ENCODE measurements at regions not wholly inside any gene's neighbourhood (a gene's known extent, or its start where the extent isn't known, plus 50 kb on each side); places are given as distances from the start of the nearest gene placed in this dataset.

DNA sequence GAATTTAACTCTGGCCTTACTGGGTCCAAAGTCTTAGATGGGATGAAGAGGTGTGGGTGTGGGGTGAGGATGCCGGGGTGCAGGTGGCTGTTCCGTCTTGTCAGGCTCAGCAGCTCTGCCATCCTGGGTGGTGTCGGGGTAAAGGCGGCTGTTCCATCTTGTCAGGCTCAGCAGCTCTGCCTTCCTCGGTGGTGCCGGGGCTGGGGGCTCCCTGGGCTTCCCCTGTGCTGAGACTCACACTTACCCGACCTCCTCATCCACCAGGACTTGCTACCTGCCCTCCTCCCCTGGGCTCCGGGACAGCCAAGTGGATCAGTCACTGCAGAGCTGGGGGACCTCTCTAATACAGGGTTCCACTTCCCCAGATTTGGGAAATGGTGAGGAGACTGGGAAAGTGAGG lies 244.3 kb upstream of the SHH start:
- ATAC-seq = no peak
- ChIA-PET CTCF (no interaction called here), POLR2A (no interaction called here)
- no peak for FAIRE-seq
- Histone ChIP-seq H3K27ac (no peak overlapping the region), H3K4me2 (no peak overlapping the region), H3K4me1 (no peaks in the 10 kb centered on the region), H3K9me3 (no peaks in the 10 kb centered on the region), H3K4me3 (no peak overlapping the region)
- WGBS (ENCODE audit: missing lambda C conversion rate) = 51% methylated on average over 8 of the region's 8 CpGs
- no peak for TF ChIP-seq FOSB (CRISPR knock-in tag; IDR thresholded peaks at IDR 0.05)
- TF ChIP-seq, protein P1, sequence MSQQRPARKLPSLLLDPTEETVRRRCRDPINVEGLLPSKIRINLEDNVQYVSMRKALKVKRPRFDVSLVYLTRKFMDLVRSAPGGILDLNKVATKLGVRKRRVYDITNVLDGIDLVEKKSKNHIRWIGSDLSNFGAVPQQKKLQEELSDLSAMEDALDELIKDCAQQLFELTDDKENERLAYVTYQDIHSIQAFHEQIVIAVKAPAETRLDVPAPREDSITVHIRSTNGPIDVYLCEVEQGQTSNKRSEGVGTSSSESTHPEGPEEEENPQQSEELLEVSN (IDR thresholded peaks at IDR 0.05; ENCODE audit: borderline replicate concordance, low read depth) = no peak
- TF ChIP-seq CHD2 (IDR thresholded peaks at IDR 0.05; ENCODE audit: low read length, partially characterized antibody) = no peak
- TF ChIP-seq SMC3 (IDR thresholded peaks at IDR 0.05) = no peak
- TF ChIP-seq TFCP2L1 (CRISPR knock-in tag; IDR thresholded peaks at IDR 0.05) = no peak
- TF ChIP-seq, protein P2, sequence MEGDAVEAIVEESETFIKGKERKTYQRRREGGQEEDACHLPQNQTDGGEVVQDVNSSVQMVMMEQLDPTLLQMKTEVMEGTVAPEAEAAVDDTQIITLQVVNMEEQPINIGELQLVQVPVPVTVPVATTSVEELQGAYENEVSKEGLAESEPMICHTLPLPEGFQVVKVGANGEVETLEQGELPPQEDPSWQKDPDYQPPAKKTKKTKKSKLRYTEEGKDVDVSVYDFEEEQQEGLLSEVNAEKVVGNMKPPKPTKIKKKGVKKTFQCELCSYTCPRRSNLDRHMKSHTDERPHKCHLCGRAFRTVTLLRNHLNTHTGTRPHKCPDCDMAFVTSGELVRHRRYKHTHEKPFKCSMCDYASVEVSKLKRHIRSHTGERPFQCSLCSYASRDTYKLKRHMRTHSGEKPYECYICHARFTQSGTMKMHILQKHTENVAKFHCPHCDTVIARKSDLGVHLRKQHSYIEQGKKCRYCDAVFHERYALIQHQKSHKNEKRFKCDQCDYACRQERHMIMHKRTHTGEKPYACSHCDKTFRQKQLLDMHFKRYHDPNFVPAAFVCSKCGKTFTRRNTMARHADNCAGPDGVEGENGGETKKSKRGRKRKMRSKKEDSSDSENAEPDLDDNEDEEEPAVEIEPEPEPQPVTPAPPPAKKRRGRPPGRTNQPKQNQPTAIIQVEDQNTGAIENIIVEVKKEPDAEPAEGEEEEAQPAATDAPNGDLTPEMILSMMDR (IDR thresholded peaks at IDR 0.05) = no peak
- TF ChIP-seq, protein P3, sequence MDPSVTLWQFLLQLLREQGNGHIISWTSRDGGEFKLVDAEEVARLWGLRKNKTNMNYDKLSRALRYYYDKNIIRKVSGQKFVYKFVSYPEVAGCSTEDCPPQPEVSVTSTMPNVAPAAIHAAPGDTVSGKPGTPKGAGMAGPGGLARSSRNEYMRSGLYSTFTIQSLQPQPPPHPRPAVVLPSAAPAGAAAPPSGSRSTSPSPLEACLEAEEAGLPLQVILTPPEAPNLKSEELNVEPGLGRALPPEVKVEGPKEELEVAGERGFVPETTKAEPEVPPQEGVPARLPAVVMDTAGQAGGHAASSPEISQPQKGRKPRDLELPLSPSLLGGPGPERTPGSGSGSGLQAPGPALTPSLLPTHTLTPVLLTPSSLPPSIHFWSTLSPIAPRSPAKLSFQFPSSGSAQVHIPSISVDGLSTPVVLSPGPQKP (IDR thresholded peaks at IDR 0.05; ENCODE audit: low read depth, low read length) = no peak
- no peak for TF ChIP-seq POLR2A (IDR thresholded peaks at IDR 0.05; ENCODE audit: low read length)
- TF ChIP-seq FOSL2 (IDR thresholded peaks at IDR 0.05) = no peak
- no peak for TF ChIP-seq FOSL2 (CRISPR knock-in tag; IDR thresholded peaks at IDR 0.05)
- no peak for TF ChIP-seq POLR2AphosphoS2 (conservative IDR thresholded peaks at IDR 0.05; ENCODE audit: low read length)
- no peak for TF ChIP-seq KDM5A (IDR thresholded peaks at IDR 0.05)
- TF ChIP-seq NFE2L2 (conservative IDR thresholded peaks at IDR 0.05; ENCODE audit: low read length) = no peak
- no peak for TF ChIP-seq HEYL (CRISPR knock-in tag; IDR thresholded peaks at IDR 0.05)
- no peak for TF ChIP-seq SREBF2 (IDR thresholded peaks at IDR 0.05)
- TF ChIP-seq, protein P4, sequence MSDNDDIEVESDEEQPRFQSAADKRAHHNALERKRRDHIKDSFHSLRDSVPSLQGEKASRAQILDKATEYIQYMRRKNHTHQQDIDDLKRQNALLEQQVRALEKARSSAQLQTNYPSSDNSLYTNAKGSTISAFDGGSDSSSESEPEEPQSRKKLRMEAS (IDR thresholded peaks at IDR 0.05) = no peak
- no peak for DNase-seq (ENCODE audit: low read depth in 1 of 2, low spot score in 1 of 2)

DNA sequence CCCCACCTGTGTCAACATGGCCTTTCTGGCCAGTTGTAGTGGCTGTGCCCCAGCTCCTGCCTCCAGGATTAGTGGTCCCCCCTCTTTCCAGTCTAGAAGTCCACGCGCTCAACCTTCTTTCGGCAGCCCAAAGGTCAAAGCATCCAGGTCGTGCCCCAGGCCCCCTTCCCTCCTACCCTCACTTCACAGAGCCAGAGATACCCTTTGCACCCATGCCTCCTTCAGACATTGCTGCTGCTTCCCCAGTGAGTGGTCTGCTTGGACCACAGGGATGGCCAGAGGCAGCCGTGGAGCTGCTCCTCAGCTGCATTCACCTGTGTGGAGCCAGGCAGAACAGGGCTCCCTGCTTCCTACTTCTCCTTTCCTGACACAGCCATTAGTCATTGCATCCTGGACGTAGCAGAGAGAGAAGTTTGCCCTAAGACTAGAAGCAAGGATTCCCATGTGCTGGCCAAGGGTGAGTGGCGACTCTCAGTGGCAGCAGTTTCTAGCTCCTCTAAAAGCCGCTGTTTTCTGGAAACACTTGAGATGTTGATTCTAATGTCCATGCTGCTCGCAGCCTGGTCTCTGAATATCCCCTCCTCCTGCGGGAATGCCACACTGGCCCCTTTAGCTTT lies 243.1 kb upstream of the SHH start:
- TF ChIP-seq GATA3 (IDR thresholded peaks at IDR 0.05; ENCODE audit: borderline replicate concordance) (no peak), SMC3 (IDR thresholded peaks at IDR 0.05) (peak; percentile 32; the same call in 2 of the 3 replicates), ESRRA (IDR thresholded peaks at IDR 0.05; ENCODE audit: borderline replicate concordance, low read length) (no peak), CEBPB (IDR thresholded peaks at IDR 0.05) (no peak), RAD21 (conservative IDR thresholded peaks at IDR 0.05 in 1 of 2, IDR thresholded peaks at IDR 0.05 in 1 of 2) (peak in 1 of 2 experiments; percentile 30; a peak in 1 of 5 replicates), JUNB (IDR thresholded peaks at IDR 0.05) (no peak)
- H3K4me2 ChIP-seq = no peak overlapping the region
- no peaks in the 10 kb centered on the region for H3K9me3 ChIP-seq
- peak; percentile 49 to 71; a peak in 3 of 6 replicates for ATAC-seq
- FAIRE-seq = no peak
- DNase-seq (ENCODE audit: low read depth in 1 of 2, low spot score in 1 of 2) = peak in 1 of 2 experiments; percentile 25
- ChIA-PET CTCF (interaction anchor here (1.2 to 1.4 kb wide), 2 partner anchors 14 to 56 kb away, joined by 3 read pairs; no protein-coding TSS in a partner anchor), POLR2A (no interaction called here)
- H3K4me1 ChIP-seq = no peaks in the 10 kb centered on the region
- WGBS (ENCODE audit: missing lambda C conversion rate) = 53% methylated on average over 10 of the region's 10 CpGs
- H3K4me3 ChIP-seq = no peak overlapping the region
- peak overlapping the region in 1 of 2 experiments; percentile 37; a peak in 1 of 6 replicates for H3K27ac ChIP-seq

DNA sequence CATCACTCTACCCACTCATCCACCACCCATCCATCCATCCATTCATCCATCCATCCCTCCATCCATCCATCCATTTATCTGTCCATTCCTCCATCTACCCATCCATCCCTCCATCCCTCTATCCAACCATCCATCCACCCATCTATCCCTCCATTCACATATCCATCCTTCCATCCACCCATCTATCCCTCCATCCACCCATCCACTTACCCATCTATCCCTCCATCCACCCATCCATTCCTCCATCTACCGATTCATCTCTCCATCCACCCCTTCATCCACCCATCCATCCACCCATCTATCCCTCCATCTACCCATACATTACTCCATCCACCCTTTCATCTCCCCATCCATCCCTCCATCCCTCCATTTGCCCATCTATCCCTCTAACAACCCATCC lies 239.6 kb upstream of the SHH start:
- TF ChIP-seq, protein P5, sequence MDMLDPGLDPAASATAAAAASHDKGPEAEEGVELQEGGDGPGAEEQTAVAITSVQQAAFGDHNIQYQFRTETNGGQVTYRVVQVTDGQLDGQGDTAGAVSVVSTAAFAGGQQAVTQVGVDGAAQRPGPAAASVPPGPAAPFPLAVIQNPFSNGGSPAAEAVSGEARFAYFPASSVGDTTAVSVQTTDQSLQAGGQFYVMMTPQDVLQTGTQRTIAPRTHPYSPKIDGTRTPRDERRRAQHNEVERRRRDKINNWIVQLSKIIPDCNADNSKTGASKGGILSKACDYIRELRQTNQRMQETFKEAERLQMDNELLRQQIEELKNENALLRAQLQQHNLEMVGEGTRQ (IDR thresholded peaks at IDR 0.05) = no peak
- no peak for FAIRE-seq
- CTCF ChIA-PET = no interaction called here
- ATAC-seq = no peak
- H3K27ac ChIP-seq = no peak overlapping the region
- H3K4me2 ChIP-seq = no peak overlapping the region
- no peaks in the 10 kb centered on the region for H3K4me1 ChIP-seq
- POLR2A ChIA-PET = no interaction called here
- no peaks in the 10 kb centered on the region for H3K9me3 ChIP-seq
- DNase-seq (ENCODE audit: low read depth in 1 of 2, low spot score in 1 of 2) = no peak
- no peak overlapping the region for H3K4me3 ChIP-seq
- 47% methylated on average over 1 of the region's 1 CpG for WGBS (ENCODE audit: missing lambda C conversion rate)
